GM21576 (cell line): ENCODE measurements at regions not wholly inside any gene's neighbourhood (a gene's known extent, or its start where the extent isn't known, plus 50 kb on each side); places are given as distances from the start of the nearest gene placed in this dataset.

Experiments
- ATAC-seq: cut with Tn5 transposase; IDR thresholded peaks from one replicate; pipeline ENCODE4 v1.9.1; 2021; ENCODE audit warnings: mild to moderate bottlenecking, moderate library complexity; ENCODE audit not compliant: unreplicated experiment

DNA sequence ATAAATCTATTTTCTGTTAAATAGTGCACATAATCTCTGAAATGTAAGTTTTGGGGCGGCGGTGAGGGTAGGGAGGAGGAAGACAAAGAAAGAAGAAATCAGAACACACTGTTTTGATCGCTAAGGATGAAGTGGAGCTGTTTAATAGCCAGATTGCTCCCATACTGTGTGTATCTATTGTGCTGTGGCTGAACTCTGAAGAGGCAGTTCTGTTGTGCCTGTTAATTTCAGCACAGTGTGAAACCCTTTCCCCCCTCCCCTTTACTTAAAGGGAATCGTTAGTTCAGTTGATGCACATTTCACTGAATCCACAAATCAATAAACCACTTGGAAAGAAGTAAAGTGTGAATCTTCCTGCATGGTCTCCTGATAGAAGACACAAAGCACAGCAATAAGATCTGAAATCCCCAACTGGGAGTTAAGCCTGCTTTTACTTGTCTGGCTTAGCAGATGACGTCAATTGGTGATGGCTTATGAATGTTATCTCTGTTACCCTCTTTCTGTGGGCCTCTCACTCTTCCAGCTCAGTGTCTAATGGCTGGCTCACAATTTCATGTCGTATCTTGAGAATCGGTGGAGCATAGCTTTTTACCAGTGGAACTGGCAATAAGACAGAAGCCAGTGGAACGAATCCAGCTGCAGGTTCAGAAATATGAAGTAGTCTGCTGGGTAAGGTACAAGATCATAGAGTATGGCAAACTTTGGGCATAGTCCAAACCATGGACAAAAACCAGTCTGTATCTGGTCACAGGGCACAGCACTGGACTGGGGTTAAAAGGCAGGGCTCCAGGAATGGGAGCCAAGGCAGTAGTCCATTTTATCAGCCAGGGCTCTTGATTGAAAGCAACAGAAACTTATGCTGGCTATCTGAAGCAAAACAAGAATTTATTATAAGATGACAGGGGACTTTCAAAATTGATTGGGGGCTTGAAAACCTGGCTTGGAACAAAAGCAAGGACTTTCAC lies 413.5 kb upstream of the SEL1L start:
- no peak for ATAC-seq

DNA sequence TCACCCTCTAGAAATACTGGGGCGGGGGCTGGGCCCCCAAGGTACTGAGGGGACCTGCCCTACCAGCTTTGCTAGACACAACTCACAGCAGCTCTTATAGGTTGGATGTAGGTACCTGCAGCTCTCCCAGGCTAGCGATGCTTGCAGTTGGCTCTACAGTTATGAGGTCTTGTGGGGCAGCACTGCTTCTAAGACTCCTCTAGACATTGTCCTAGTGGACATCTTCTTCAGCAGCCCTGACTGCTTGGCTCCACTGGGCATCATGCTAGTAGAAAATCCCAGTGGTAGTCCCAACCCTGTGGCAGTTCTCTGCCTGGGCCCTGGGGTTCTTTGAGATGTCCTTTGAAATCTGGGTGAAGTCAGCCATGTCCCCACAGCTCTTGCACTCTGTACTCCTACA lies 419.3 kb upstream of the SEL1L start:
- ATAC-seq: no peak

DNA sequence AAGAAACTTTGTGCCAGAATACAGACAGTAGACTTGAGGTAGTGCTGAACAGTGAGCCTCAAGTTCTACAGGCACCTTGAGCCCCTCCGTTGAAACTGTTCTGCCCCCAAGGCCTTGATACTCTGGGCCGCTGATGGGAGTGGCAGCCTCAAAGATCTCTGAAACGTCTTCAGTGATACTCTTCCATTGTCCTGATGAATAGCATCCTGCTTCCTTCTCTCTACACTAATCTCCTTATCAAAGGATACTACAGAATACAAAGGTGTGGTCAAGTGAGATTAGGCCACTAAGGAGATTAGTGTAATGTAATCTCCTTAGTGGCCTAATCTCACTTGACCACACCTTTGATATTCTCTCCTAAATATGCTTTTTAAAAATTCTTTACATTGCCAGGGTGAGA lies 419.8 kb upstream of the SEL1L start:
- no peak for ATAC-seq

DNA sequence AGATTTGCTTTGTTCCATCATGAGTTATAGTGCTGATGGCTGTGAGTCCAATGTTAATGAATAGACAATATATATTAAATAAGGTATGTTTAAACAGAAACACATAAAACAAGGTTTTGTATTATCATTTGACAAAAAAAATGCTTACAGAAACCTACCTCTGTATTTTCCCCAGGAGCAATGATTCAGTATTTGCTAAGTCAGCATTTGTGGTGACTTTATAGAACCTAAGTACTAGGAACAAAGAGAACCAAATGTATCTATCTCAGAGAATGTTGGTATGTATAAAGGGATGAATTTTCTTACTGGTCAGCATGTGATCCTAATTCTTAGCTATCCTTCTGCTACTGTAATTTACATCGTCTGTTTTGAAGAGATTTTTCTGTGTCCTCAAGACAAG lies 421.5 kb upstream of the SEL1L start:
- no peak for ATAC-seq

DNA sequence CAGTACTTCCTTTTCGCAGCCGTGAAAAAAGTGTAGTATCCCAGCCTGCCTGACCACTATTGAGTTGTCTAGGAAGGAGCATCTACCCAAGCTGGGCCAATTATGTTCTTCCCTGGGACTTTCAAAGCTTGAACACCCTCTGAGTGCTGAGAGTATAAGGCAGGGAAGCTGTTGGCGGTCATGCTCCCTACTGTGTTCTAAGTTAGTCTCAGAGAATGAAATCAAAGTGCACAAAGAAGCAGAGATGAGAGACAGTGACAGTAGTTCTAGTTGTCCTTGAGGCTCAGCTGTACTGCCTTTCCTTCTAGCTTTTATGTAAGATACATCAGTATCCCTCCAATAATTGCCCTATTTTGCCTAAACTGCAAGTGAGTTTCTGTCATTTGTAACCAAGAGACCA lies 427.1 kb upstream of the SEL1L start:
- no peak for ATAC-seq

DNA sequence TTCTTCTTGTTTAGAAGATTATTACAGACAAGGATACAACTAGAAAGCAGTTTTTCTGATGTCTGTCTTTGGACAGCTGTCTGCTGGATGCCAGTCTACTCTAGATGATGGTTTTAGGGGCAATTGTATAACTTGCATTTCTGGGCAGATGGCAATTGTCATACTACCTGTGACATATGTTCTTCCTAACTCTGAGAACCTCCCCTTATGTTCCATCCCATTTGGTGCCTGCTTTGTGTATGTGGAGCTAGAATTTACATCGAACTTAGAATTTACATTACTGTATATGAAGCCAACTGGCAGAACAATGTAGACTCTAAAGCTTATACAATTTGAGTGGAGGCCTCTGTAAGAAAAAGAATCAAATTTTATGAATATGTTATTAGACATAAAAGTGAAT lies 430.2 kb upstream of the SEL1L start:
- no peak for ATAC-seq

DNA sequence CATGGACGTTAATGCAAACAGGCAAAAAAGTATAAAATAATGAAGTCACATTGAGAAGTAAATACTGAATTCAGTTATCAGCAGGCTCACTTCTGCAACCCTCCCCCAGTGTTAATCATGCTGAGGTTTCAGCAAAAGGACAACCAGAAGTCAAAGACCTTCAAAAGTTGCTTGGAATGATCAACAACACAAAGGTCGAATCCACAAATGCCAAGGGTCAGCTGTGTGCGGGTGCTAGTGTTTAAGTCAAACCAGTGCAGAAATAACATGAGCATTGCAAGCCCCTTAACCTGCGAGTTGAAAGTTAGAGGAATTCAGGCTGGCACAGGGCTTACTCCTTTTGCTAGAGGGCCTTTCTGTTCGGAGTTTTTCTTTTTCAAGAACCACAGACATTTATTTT lies 436.7 kb upstream of the SEL1L start:
- ATAC-seq: no peak

DNA sequence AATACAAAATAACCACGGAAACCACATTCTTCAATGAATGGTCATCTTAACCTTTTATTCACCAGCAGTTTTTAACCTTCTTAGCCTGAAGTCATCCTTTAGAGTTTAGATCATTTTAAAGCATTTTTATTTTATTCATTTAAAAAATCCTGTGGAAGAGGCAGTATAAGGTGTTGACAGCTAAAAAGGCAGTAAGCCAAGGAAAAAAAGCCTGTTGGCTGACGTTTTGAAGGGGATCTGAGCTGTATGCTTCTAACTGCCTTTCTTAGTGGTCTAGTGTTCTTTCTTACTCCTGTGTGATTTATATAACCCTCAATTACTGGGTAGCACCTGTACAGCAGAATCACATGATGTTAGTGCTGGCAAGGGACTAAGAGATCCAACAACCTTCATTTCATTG lies 438.3 kb upstream of the SEL1L start:
- ATAC-seq: no peak

DNA sequence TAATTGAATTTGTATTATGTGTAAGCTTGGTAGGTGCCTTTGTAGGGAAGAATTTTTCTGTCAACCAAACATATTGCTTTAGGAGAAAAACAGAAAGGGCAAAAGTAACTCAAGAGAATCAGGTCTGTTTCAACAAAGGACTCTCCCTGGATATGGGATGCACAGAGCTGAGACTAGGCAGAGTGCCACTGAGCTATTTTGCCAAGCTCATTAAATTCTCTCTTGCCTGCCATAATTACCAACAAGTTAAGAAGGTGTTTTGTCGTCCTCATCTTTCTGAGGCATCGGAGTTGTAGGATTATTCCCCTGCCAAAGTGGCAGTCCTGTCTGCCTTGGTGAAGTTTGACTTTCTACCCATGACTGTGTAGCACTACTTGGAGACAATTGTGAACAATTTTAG lies 438.9 kb upstream of the SEL1L start:
- no peak for ATAC-seq

DNA sequence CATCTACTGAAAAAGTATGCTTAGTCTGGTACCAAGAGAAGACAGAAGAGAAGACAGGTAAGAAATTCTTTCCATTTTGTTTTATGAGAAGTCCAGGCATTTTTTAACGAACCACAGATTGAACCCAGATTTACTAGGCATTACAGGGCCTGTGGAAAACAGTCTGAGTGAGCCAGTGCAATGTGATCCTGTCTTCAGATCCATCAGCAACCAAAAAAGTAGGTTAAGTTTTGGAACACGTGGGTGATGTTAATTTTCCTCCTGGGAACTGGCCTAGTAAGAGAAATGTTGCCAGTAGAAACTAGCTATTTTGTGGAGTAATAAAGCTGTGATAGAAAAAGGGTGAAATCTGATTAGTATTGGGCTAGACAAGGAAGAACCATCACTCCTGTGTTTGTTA lies 440.9 kb upstream of the SEL1L start:
- ATAC-seq: no peak

DNA sequence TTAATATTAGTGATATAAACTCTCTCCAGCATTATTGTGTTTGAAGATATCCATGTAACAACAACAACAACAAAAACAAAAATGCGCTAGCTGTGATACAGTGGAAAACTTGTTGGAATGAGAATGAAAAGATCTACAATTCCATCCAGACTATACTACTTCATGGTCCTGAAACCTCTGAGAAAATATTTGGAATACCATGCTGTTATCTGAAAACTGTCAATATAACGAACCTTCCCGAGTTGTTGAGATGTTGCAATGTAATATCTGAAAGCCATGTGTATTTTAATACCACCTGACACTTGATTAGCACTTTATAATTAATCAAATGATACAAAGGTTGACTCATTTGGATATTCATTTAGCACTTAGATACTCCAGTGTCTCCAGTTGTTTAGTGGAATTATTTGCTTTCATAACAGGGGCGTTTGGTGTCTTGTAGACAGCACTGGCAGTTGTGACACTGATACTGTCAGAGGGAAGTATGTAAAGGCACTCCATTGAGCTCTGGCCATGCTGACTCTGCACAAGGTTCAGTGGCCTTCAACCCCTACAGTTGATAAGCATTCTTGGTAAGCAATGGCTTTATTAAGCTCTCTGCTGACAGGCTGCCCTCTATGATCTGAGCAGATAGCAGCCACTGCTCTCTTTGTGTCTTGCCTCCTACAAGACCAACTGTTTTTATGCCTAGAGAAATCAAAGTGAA lies 447.1 kb upstream of the SEL1L start:
- ATAC-seq: no peak

DNA sequence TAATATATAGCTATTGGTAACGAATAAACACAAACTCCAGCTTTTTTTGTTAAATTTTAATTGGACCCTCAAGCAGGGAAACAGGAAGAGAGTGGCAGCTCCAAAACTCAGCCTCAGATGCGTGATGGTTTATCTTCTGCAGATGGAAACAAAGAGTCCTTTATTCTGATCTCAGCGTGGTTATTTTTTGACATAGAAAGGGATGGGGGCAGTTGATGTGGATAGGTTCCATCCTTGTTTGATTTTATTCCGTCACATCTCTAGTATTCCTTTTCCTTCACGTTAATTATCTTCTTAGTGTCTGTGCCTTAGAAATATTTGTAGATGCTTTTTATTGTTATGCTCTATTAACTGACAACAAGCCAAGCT lies 447.6 kb upstream of the SEL1L start:
- no peak for ATAC-seq

DNA sequence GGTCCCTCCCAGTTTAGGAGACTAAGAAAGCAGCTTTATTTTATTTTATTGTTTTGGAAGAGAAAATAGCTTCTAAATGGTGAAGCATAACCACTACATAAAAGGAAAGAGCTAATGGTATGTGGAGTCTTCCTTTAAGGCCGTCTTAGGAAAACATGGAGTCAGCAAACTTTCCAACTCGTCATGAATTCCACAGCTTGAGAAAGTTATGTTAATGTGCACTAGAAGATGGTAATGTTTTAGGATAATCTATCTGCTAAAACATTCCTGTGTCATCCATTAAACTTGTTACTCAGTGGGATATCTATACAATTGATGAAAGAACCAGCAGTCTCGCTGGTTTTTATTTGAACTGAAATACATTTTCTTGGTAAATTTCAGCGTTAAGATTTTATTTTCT lies 448.4 kb upstream of the SEL1L start:
- ATAC-seq: no peak

DNA sequence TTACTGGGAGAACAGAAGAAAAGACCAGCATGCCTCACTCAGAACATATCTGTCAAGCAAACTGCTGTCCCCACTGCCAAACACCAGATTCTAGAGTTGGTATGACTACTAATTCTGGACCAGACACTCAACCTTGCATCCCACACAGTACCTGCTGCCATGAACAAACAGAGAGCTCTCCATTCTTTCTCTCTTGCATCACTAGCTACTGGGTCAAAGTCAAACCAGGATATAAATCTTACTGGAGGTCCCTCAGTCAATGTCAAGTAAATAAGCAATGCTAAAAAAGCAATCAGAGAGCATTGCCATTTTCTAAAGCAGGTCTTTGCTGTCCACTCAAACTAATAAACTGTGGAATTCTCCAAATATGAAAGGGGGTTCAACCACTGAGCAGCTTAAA lies 452.4 kb upstream of the SEL1L start:
- ATAC-seq: no peak

DNA sequence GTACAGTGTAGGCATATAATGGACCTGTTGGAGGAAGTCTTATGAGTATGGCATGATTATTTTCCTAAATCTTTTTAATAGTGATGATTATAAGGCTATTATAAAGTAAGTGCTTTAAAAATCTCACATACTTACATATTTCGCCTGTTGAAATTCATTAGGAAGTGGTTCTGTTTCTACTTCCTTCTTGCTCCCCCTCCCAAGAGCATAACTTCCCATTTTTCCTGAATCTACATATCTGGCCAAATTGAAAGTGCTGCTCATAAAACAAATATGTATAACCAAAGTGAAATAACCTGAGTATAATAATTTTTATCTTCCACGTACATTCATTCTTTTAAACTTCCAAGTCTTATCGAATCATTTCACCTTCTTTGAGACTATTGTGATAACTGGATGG lies 455.6 kb upstream of the SEL1L start:
- no peak for ATAC-seq

DNA sequence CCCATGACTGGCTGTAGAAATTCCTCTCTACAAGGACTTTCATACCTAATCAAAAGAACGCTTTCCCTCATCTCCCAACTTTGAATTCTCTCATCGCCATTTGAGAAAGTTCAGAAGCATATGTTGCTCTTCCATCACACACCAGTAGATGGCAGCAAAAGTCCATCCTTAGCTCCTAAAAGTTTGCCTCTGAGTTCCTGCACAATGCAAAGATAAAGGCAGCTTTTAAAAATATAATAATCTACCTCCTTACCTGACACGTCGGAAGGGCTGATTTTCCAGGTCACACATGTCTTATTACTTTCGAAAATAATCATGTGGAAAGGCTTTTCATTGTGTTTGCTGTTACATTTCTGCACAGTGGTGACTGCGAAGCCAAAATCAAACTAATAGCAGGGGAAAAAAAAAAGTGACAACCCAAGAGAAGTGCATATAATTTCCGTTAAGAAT lies 456.7 kb upstream of the SEL1L start:
- peak; percentile 62 for ATAC-seq

DNA sequence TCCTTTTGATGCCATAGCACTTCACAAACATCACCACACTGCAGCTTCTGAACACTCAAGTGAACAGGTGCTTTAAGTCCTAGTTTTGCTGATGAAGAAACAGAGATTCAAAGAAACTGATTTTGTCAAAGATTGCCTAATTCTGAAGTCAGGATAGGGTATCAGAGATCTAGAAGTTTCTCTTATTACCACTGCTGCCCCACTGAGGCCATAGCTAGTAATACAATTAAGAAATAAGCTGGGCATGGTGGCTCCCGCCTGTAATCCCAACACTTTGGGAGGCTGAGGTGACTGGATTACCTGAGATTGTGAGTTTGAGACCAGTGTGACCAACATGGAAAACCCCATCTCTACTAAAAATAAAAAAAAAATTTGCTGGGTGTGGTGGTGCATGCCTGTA lies 458.3 kb upstream of the SEL1L start:
- no peak for ATAC-seq

DNA sequence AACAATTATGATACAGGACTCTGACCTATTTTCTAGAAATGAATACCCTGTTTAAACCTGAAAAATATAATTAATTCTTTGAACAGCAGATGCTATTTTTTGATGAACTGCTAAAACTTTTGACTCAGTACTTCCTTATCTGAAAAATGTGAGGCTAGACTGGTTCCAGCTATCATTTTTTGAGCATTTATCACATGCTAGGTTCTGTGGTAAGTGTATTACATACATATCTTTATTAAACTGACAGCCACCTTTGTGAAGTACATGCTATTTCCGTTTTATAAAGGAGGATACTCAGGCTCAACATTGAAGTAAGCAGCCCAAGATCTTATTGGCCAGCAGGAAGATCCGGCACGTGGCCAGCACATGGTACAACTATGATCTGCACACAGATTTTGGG lies 459.8 kb upstream of the SEL1L start:
- no peak for ATAC-seq

DNA sequence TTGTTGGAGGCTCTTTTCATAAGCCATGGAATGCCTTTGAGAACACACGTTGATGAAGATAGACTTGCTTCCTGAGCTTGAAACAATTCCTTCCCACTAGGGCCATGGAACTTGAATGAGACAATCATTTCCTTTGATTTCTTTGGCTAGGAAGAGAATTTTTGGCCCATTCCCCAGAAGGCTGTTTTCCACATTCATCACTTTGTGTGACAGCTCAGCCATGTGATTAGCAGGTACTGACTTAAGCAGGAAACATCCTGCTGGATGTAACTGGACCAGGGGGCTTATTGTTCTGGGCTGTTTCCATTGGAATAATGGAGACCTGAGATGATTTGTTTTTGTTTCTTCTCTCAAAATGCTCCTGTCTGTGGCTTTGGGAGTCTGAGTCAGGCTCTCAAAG lies 469.8 kb upstream of the SEL1L start:
- no peak for ATAC-seq

DNA sequence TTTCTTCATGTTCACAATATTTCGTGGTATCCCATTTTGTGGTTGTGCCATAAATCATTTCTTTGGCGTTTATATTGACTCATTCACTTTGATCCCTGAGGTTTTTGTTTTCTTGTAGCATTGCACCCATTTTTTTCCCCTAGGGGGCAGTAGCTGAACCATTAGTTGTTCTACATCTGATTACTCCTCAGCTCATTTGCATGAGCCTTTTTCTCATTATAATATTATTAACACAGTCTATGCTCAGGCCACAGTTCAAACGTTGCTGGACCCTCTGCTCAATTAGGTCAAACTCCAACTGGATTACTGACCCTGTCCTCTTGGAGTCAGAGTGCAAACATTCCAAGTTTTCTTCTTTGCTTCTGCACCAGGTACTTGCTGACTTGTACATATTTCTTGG lies 475.4 kb upstream of the SEL1L start:
- no peak for ATAC-seq

DNA sequence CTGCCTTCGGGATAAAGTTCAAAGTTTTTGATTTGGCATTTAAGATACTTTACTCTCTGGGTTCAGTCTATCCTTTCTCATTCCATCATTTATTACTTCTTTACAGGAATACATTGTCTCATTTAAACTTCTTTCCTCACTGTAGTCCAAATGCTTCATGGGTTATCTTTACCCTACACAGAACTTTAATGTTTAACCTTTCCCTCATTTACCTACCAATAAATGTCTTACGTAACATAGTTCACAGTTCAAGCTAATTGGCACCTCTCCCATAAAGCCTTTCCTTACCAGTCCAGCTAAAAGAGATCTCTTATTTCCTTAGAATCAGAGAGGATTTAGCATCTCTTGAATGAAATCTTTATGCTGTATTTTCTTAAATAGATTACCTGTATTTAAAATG lies 476.3 kb upstream of the SEL1L start:
- ATAC-seq: no peak

DNA sequence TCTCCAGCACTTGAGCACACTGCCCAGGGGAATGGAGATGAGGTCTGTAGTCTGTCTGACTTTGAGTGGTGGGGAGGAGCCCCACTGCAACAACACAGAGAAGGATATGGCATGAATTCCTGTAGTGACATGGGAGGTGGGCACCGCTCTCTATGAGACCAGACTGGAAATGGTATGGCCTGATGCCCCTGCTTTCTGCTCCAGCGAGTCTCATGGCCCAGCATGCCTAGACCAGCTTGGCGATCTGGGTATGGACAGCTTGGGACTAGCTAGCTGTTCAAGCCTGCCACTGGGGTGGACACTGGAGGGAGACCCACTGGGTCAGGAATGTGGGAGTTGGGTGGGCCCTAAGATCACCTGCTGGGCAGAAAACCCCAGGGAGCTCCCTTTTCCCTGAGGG lies 477.8 kb upstream of the SEL1L start:
- no peak for ATAC-seq
